Aorta (tissue), 5 donors: ENCODE measurements at regions not wholly inside any gene's neighbourhood (a gene's known extent, or its start where the extent isn't known, plus 50 kb on each side); places are given as distances from the start of the nearest gene placed in this dataset.

Experiments
- ATAC-seq: fragments of 200-7000 bp; cut with Tn5 transposase; one replicate; pipeline ENCODE4 v1.9.1; 2022; ENCODE audit warnings: moderate library complexity; ENCODE audit not compliant: low FRiP score
- DNase-seq, 2 donors: peaks; one replicate each; pipeline ENCODE4 v3.0.0-alpha.2; 2020
- H3K27ac ChIP-seq, 2 donors: one replicate each; pipeline ENCODE4 v1.5.1; 2013; ENCODE audit warnings: low read length in 2 of 2, mild to moderate bottlenecking in 2 of 2, moderate library complexity in 2 of 2, control low read depth in 1 of 2, inconsistent platforms in 1 of 2, low read depth in 1 of 2
- H3K27me3 ChIP-seq, 2 donors: one replicate each; pipeline ENCODE4 v1.6.1; 2013; ENCODE audit warnings: control low read depth in 1 of 2, low read length in 1 of 2, mild to moderate bottlenecking in 1 of 2, moderate library complexity in 1 of 2; ENCODE audit not compliant: insufficient read depth in 2 of 2, control insufficient read depth in 1 of 2
- H3K36me3 ChIP-seq, 2 donors: one replicate each; pipeline ENCODE4 v1.6.1; 2013; ENCODE audit warnings: control low read depth in 1 of 2, low read length in 1 of 2, mild to moderate bottlenecking in 1 of 2; ENCODE audit not compliant: insufficient read depth in 2 of 2, control insufficient read depth in 1 of 2
- H3K4me1 ChIP-seq, 2 donors: one replicate each; pipeline ENCODE4 v1.6.1; 2013; ENCODE audit warnings: low read length in 2 of 2, control low read depth in 1 of 2, mild to moderate bottlenecking in 1 of 2, moderate library complexity in 1 of 2; ENCODE audit not compliant: insufficient read depth in 2 of 2, control insufficient read depth in 1 of 2
- H3K4me3 ChIP-seq, 2 donors: one replicate each; pipeline ENCODE4 v1.5.1; 2013; ENCODE audit warnings: low read length in 2 of 2, control low read depth in 1 of 2, mild to moderate bottlenecking in 1 of 2
- H3K9me3 ChIP-seq: one replicate; pipeline ENCODE4 v1.6.1; 2013; ENCODE audit warnings: mild to moderate bottlenecking, low read length; ENCODE audit not compliant: control insufficient read depth
- WGBS, 2 donors: extraction: QIAGEN DNeasy Blood & Tissue Kit; methylation state at CpG; one replicate each; pipeline ENCODE4 v1.1.7; 2013; 5-methylcytosine and 5-hydroxymethylcytosine counted together
- intact Hi-C, 2 donors: fragments of 100-400 bp; cut with DNase I; formaldehyde crosslinking; loops; one replicate each; pipeline versions ENCODE4 v1.14.2 to v1.15.0; 2022
- donor health status: healthy with polysubstance abuse.
- donor health status: Bipolar disorder and iron deficiency.
- donor health status: DM: no; HTN: no; CAD: no.
- donor health status: DM: no; HTN: no; CAD: no.
- donor health status: DM: yes; HTN: yes; CAD: no.

DNA sequence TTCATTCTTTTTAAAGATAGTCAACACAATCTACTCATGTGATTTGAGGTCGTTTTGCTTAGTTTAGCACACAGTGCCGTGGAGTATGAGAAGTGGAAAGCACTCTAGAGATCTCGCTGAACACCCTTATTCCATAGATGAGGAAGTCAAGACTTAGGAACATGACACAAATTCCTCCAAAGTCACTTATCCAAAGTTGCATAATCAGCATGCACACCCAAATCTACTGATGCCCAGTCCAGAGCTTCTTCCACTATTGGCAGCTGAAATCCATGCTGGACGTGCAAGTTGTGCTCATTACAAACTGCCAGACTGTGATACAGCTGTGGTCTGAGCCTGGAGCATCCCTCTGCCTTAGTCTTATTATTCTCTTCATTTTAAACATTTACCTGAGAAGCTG lies 83.5 kb upstream of the ZNF280D start:
- ATAC-seq = no peak

DNA sequence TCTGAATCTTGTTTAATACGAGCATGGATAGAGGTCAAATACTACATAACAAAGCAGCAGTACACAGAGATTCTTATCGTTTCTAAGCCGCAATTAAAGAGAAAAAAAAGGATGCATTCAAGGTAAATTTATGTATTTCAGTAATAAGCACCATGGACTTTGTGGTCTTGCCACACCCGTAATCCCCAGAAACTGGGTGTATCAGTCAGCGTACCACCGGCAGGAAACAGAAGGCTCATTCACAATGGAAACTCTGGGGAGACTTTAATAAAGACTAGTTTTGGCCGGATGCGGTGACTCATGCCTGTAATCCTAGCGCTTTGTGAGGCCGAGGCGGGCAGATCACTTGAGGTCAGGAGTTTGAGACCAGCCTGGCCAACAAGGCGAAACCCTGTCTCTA lies 81.9 kb upstream of the ZNF280D start:
- no peaks in the 10 kb centered on the region for H3K36me3 ChIP-seq
- H3K27me3 ChIP-seq = no peaks in the 10 kb centered on the region
- peaks cover 5 to 6% of the 10 kb centered on the region in 2 donors for H3K4me1 ChIP-seq
- no peak overlapping the region for H3K27ac ChIP-seq
- no peaks in the 10 kb centered on the region for H3K9me3 ChIP-seq
- ATAC-seq (no peak), DNase-seq (no peak)
- no peak overlapping the region for H3K4me3 ChIP-seq
- intact Hi-C loops = no loop called here
- WGBS, 2 donors = 95 to 96% methylated on average over 12 of the region's 12 CpGs

More for the DNA sequence above, 83.5 kb upstream of the ZNF280D start:
- Histone ChIP-seq H3K27me3 (no peaks in the 10 kb centered on the region), H3K4me3 (no peak overlapping the region), H3K36me3 (no peaks in the 10 kb centered on the region), H3K9me3 (no peaks in the 10 kb centered on the region), H3K27ac (no peak overlapping the region), H3K4me1 (peaks cover 3 to 5% of the 10 kb centered on the region in 2 donors)
- WGBS, 2 donors = 75 to 81% methylated on average over 4 of the region's 4 CpGs
- no peak for DNase-seq
- intact Hi-C loops = no loop called here

DNA sequence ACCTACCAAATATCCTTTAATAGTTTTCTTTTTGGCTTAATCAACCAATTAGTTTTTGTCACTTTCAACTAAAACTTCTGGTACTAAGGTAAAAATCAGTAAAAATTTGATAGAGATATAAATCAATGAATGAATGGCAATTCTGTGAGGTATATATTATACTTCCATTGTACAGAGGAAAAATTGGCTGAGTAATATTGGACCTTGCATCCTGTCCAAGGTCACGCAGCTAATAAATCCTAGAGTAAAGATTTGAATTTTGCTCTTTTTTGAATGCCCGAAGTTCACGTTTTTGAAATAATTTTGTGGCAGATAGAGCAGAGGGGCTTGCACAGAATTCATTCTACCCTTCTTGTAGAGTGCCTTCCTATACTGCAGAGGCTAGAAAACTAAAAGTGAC lies 81.1 kb upstream of the ZNF280D start:
- Histone ChIP-seq H3K4me3 (no peak overlapping the region), H3K27me3 (no peaks in the 10 kb centered on the region), H3K9me3 (no peaks in the 10 kb centered on the region), H3K27ac (no peak overlapping the region), H3K4me1 (peaks cover 5 to 6% of the 10 kb centered on the region in 2 donors), H3K36me3 (no peaks in the 10 kb centered on the region)
- WGBS, 2 donors = 97 to 98% methylated on average over 3 of the region's 3 CpGs
- DNase-seq (no peak), ATAC-seq (no peak)
- intact Hi-C loops = no loop called here

DNA sequence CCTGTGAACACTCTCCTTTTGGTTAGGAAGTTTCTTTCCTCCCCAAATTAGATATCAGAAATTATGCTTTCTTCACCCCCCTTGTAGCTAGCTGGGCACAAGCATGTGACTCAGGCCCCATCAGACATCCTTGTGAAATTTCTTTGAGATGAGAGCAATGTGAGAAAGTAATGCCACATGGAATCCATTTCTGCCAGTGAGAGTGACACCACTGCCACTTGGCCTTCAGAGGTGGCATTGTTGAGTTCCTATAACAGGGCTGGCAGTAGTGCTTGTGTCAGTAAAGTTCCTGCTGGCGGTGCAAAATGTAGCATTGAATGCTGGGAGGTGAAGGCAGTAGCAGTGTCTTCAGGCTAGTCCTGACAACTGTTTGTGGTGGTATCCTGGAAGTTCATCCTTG lies 80.7 kb upstream of the ZNF280D start:
- no peak overlapping the region for H3K27ac ChIP-seq
- no peak overlapping the region for H3K4me3 ChIP-seq
- no peaks in the 10 kb centered on the region for H3K9me3 ChIP-seq
- WGBS, 2 donors = 0% methylated on average over 1 of the region's 1 CpG
- no peak for DNase-seq
- H3K36me3 ChIP-seq = no peaks in the 10 kb centered on the region
- peaks cover 5 to 6% of the 10 kb centered on the region in 2 donors for H3K4me1 ChIP-seq
- intact Hi-C loops = no loop called here
- no peaks in the 10 kb centered on the region for H3K27me3 ChIP-seq
- ATAC-seq = no peak

DNA sequence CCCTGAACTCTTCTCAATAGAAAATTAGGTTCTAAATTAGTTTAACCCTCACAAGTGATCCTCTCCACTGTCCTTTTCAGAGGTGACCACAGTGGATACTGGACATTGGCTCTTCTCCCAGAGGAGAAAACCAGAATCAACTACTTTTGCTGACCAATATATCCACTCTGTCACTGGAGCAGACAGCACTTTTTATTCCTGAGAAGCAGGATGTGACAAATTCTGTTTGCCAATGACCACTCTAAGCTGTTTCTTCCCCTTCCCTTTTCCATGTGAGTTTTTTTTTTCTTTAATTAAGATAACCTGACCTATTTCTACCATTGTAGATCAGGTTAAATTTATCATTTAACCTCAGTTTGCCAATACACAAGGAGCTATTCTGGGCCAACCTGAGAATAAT lies 79.7 kb upstream of the ZNF280D start:
- ATAC-seq = no peak
- intact Hi-C loops = no loop called here

DNA sequence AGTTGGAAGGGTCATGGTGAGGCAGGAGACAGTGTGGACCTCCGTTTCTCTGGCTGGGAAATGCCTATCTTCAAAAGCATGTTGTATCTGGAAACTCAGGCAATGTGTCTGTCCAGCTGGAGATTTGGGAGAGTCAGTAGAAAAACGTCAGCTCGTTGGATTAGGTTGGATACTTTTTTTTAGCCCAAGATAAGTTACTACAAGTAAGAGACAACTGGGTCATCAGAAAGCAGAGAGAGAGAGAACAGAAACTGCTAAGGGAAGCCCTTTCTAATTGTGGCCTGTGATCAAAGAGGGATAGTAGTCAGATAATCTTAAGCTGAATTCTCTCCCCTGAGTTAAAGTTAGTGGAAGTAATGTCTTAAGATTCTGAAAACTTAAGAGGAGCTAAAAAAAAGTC lies 78.9 kb upstream of the ZNF280D start:
- H3K4me3 ChIP-seq = no peak overlapping the region
- no peaks in the 10 kb centered on the region for H3K36me3 ChIP-seq
- intact Hi-C loops = no loop called here
- ATAC-seq (no peak), DNase-seq (no peak)
- peaks cover 3 to 5% of the 10 kb centered on the region in 2 donors for H3K4me1 ChIP-seq
- H3K27me3 ChIP-seq = no peaks in the 10 kb centered on the region
- 2 to 4% methylated on average over 3 of the region's 3 CpGs for WGBS, 2 donors
- H3K27ac ChIP-seq = peak overlapping the region in 1 of 2 donors; percentile 25
- no peaks in the 10 kb centered on the region for H3K9me3 ChIP-seq

More for the DNA sequence above, 79.7 kb upstream of the ZNF280D start:
- Histone ChIP-seq H3K27ac (no peak overlapping the region), H3K36me3 (no peaks in the 10 kb centered on the region), H3K4me3 (no peak overlapping the region), H3K4me1 (peaks cover 5 to 6% of the 10 kb centered on the region in 2 donors), H3K27me3 (no peaks in the 10 kb centered on the region), H3K9me3 (no peaks in the 10 kb centered on the region)
- DNase-seq = no peak

DNA sequence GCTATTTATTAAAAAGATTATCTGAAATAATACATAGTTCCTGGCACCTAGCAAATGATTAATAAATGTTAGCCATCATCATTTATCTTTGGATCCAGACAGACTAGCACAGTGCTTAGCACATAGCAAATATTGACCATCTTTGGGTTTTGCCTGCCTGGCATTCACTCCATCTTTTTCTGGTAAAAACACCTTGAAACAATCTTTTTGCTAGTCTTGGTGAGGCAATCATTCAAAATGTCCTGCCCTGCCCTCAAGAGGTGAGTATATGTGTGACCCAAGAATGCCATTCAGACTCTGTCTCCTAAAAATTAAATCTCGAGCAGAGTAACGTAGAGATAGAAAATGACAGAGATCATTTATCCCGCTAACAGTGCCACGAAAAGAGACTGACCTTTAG lies 78.3 kb upstream of the ZNF280D start:
- DNase-seq (no peak), ATAC-seq (no peak)
- WGBS, 2 donors = 12 to 39% methylated on average over 4 of the region's 4 CpGs
- Histone ChIP-seq H3K4me3 (no peak overlapping the region), H3K36me3 (no peaks in the 10 kb centered on the region), H3K9me3 (no peaks in the 10 kb centered on the region), H3K27me3 (no peaks in the 10 kb centered on the region), H3K27ac (peak overlapping the region in 1 of 2 donors; percentile 2), H3K4me1 (peaks cover 3 to 5% of the 10 kb centered on the region in 2 donors)
- intact Hi-C loops = no loop called here

DNA sequence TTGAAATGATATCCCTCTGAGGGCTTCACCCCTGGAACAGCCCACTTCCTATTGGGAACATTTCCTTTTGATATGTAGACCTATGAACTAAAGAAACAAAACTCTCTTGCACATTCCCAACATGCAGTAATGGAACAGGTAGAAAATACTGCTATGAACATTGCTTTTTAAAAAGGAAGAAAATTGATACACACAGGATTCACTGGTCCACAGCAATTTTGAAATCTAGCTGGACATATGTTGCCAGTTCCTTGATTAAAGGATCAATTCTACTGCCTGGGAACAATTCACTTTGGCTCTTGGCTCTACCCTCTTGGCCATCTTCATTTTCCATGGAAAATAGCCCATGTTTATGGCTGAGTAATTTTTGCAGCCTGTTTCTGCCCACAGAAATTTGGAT lies 74.9 kb upstream of the ZNF280D start:
- DNase-seq = no peak
- intact Hi-C loops = no loop called here
- ATAC-seq = no peak
- H3K36me3 ChIP-seq = no peaks in the 10 kb centered on the region
- H3K4me3 ChIP-seq = no peak overlapping the region
- H3K4me1 ChIP-seq = peaks cover 3 to 5% of the 10 kb centered on the region in 2 donors
- H3K27me3 ChIP-seq = no peaks in the 10 kb centered on the region
- no peaks in the 10 kb centered on the region for H3K9me3 ChIP-seq
- H3K27ac ChIP-seq = no peak overlapping the region

DNA sequence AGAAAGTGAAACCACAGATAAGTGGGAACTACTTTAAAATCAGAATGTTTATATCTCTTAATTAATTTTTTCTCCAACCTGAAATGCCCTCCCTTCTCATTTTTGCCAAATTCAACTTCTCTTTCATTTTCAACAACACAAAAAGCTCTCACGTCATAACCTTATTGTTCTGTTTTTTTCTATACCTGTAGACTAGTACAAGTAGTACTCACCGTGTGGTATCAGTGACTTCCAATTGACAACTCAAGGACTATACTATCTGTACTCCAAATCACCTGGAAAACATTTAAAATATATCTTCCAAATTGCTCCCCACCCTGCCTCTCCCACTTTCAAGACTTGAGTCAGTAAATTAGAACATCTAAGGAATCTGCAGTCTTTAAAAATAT lies 72.8 kb upstream of the ZNF280D start:
- WGBS, 2 donors = 64 to 65% methylated on average over 2 of the region's 2 CpGs
- Histone ChIP-seq H3K36me3 (no peaks in the 10 kb centered on the region), H3K9me3 (no peaks in the 10 kb centered on the region), H3K4me1 (no peaks in the 10 kb centered on the region), H3K27ac (no peak overlapping the region), H3K27me3 (no peaks in the 10 kb centered on the region), H3K4me3 (no peak overlapping the region)
- intact Hi-C loops = no loop called here
- no peak for ATAC-seq
- DNase-seq = no peak
